K562 (cell line): ENCODE measurements at regions not wholly inside any gene's neighbourhood (a gene's known extent, or its start where the extent isn't known, plus 50 kb on each side); places are given as distances from the start of the nearest gene placed in this dataset.

ENCODE experiments used
- ATAC-seq: fragments of 200-7000 bp; cut with Tn5 transposase; 3 replicates; pipeline ENCODE4 v1.9.1; 2020; ENCODE audit warnings: moderate library complexity
- BruUV-seq: library from RNA; stranded (reverse); fragments of 400-500 nt; replicated peaks from 2 replicates; lab custom pipeline; 2021; lab: Mats Ljungman, UMichigan
- CTCF ChIA-PET: fragments of 300-600 bp; formaldehyde crosslinking; extraction: SDS; loops from one replicate; lab custom pipeline; 2021; ENCODE audit warnings: low intra/inter-chr PET ratio; lab: Yijun Ruan, JAX
- POLR2A ChIA-PET: fragments of 300-600, 350-650 bp; sonication (Branson Sonifier 250); formaldehyde crosslinking; extraction: SDS; loops from one replicate; lab custom pipeline; 2021; ENCODE audit warnings: antibody characterized with exemption, inconsistent platforms; lab: Yijun Ruan, JAX
- DNase-seq, 4 experiments: peaks; one replicate each; pipeline versions ENCODE4 v3.0.0 to v3.0.0-alpha.2; 2011 to 2018; ENCODE audit warnings: low spot score in 3 of 4, mixed read lengths in 3 of 4; ENCODE audit errors: extremely low read depth in 1 of 4
- FAIRE-seq: peaks from 2 replicates; lab custom pipeline; 2011; peaks lifted over from hg19 to GRCh38; lab: Jason Lieb, UNC
- H2AFZ ChIP-seq: 2 replicates; pipeline ENCODE4 v1.6.0; 2011; ENCODE audit warnings: low read depth, low read length, control low read depth, inconsistent platforms
- H3K27ac ChIP-seq: fragments of 200-600 bp; 3 replicates; pipeline ENCODE4 v1.8.0; 2011; ENCODE audit warnings: low read depth, mild to moderate bottlenecking, control low read depth, inconsistent platforms, low read length, moderate library complexity, mixed read lengths; ENCODE audit errors: extremely low read depth
- H3K27me3 ChIP-seq, 2 experiments: fragments of 300-600 bp in 1 of 2; 2 replicates in 1 of 2; 3 replicates in 1 of 2; pipeline versions ENCODE4 v1.6.0 to v1.8.0; 2011; ENCODE audit warnings: inconsistent platforms in 2 of 2, low read length in 2 of 2, mild to moderate bottlenecking in 1 of 2, mixed read lengths in 1 of 2, moderate library complexity in 1 of 2; ENCODE audit not compliant: control insufficient read depth in 2 of 2, insufficient read depth in 2 of 2
- H3K36me3 ChIP-seq: fragments of 300-600 bp; 3 replicates; pipeline ENCODE4 v1.8.0; 2011; ENCODE audit warnings: mild to moderate bottlenecking, low read length, inconsistent platforms; ENCODE audit not compliant: control insufficient read depth, insufficient read depth
- H3K4me1 ChIP-seq, 2 experiments: fragments of 200-600 bp in 1 of 2; replicated peaks in 1 of 2; 2 replicates in 1 of 2; 3 replicates in 1 of 2; pipeline versions ENCODE4 v1.5.1 to v1.8.0; 2011; ENCODE audit warnings: inconsistent platforms in 2 of 2, low read length in 2 of 2, mild to moderate bottlenecking in 1 of 2, mixed read lengths in 1 of 2, moderate library complexity in 1 of 2; ENCODE audit not compliant: control insufficient read depth in 2 of 2, insufficient read depth in 2 of 2
- H3K4me2 ChIP-seq: 2 replicates; pipeline ENCODE4 v1.6.1; 2011; ENCODE audit warnings: low read length, control low read depth, inconsistent platforms, mixed read lengths; ENCODE audit not compliant: insufficient read depth
- H3K4me3 ChIP-seq: fragments of 200-600 bp; sonication (generic), shearing (Covaris generic); 2 replicates; pipeline ENCODE4 v1.5.1; 2016; ENCODE audit warnings: control low read depth, inconsistent platforms
- H3K79me2 ChIP-seq: fragments of 200-600 bp; 3 replicates; pipeline ENCODE4 v1.8.0; 2011; ENCODE audit warnings: low read length, inconsistent platforms; ENCODE audit not compliant: control insufficient read depth, insufficient read depth
- H3K9ac ChIP-seq, 2 experiments: 2 replicates each; pipeline versions ENCODE4 v1.6.0 to v1.6.1; 2011; ENCODE audit warnings: low read depth in 2 of 2, low read length in 2 of 2, control low read depth in 1 of 2, inconsistent platforms in 1 of 2, mild to moderate bottlenecking in 1 of 2, mixed read lengths in 1 of 2; ENCODE audit not compliant: insufficient read depth in 1 of 2
- H3K9me1 ChIP-seq: one replicate; pipeline ENCODE4 v1.6.0; 2011; ENCODE audit warnings: inconsistent platforms, mild to moderate bottlenecking, low read length, moderate library complexity; ENCODE audit not compliant: control insufficient read depth, insufficient read depth
- H3K9me3 ChIP-seq: replicated peaks from 2 replicates; pipeline ENCODE4 v1.5.1; 2011; ENCODE audit warnings: low read depth, low read length, inconsistent platforms; ENCODE audit not compliant: control insufficient read depth, insufficient read depth
- H4K20me1 ChIP-seq: replicated peaks from 2 replicates; pipeline ENCODE4 v1.6.1; 2011; ENCODE audit warnings: low read length, inconsistent platforms, mixed read lengths; ENCODE audit not compliant: control insufficient read depth, insufficient read depth
- EZH2 ChIP-seq: IDR thresholded peaks from 2 replicates; pipeline ENCODE4 v1.6.1; 2012; ENCODE audit warnings: low read depth, mild to moderate bottlenecking, inconsistent platforms, low read length, borderline replicate concordance
- NR2F6 ChIP-seq: fragments of 450-650 bp; formaldehyde crosslinking; IDR thresholded peaks from 2 replicates; pipeline ENCODE4 v1.4.0; 2020; ENCODE audit warnings: mild to moderate bottlenecking
- RHOXF2B ChIP-seq: fragments of 250-450 bp; sonication (Bioruptor Pico); conservative IDR thresholded peaks from 2 replicates; pipeline ENCODE4 v1.5.1; 2021
- ZBTB7A ChIP-seq: IDR thresholded peaks from 2 replicates; pipeline ENCODE4 v1.6.1; 2011; ENCODE audit warnings: low read depth, mild to moderate bottlenecking, low read length, moderate library complexity, borderline replicate concordance; ENCODE audit not compliant: control insufficient read depth
- ZNF217 ChIP-seq: sonication (generic); formaldehyde crosslinking; IDR thresholded peaks from 2 replicates; pipeline ENCODE4 v1.8.0; 2022; ENCODE audit warnings: mild to moderate bottlenecking, missing genetic modification reagents
- ZNF644 ChIP-seq: fragments of 200-800 bp; sonication (Bioruptor generic); IDR thresholded peaks from 2 replicates; pipeline ENCODE4 v1.6.1; 2016; ENCODE audit warnings: low read depth, missing genetic modification characterization, missing compliant biosample characterization
- ZNF830 ChIP-seq: fragments of 250-450 bp; sonication (Bioruptor Pico); IDR thresholded peaks from 2 replicates; pipeline ENCODE4 v1.5.0; 2021; ENCODE audit warnings: mild to moderate bottlenecking
- WGBS: fragments of 100-300 bp; shearing (Covaris generic); methylation state at CpG from one replicate; pipeline ENCODE4 v1.1.6; 2016; ENCODE audit warnings: low coverage, mixed read lengths; ENCODE audit not compliant: insufficient coverage; ENCODE audit errors: missing lambda C conversion rate; 5-methylcytosine and 5-hydroxymethylcytosine counted together
- in situ Hi-C: fragments of 300-500 bp; cut with MboI; formaldehyde crosslinking; loops from 4 replicates; pipeline ENCODE4 v1.15.0; 2018; ENCODE audit warnings: inconsistent platforms, mixed read lengths
- intact Hi-C: fragments of 100-400 bp; cut with micrococcal nuclease; formaldehyde crosslinking; loops from 2 replicates; pipeline ENCODE4 v1.14.2; 2022
- TF ChIP-seq, protein P1 (sequence below): IDR thresholded peaks from 2 replicates; pipeline ENCODE4 v1.6.1; 2011; ENCODE audit warnings: borderline replicate concordance, low read depth, mild to moderate bottlenecking, moderate library complexity, low read length; ENCODE audit not compliant: insufficient read depth, poor library complexity, severe bottlenecking
- TF ChIP-seq, protein P2 (sequence below): sonication (generic); formaldehyde crosslinking; IDR thresholded peaks from 2 replicates; pipeline ENCODE4 v1.8.0; 2022; ENCODE audit warnings: mild to moderate bottlenecking, low read depth, missing genetic modification reagents

DNA sequence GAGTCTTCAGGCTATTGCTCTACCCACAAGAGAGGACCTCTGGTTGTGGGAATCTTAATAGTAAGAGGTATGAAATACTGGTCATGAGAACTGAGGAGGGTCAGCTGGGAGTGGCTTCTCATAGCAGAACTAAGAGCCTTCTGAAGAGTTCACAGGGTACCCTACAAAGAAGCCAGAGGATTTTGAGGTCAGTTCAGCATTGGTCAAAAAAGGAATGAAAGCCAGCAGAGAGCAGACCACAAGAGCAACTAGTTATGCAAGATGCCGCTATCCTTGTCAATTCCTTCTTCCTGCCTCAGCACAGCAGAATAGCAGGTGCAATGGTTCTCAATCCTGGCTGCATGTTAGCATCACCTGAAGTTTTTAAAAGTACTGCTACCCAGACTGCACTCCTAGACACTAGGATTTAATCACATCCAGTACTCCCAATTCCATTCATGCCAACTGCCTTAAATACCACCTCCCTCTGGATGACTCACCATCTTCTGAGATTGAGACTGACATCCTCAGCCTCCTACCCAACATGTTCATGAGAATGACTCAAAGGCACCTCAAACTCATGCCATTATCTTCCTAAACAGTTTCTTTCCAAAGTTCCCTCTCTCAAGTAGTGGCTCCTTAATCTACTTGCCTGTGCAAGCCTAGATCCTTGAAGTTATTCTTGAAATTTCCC, 81.0 kb upstream of the RBMS1 start (continued):
- TF ChIP-seq ZNF830: no peak

DNA sequence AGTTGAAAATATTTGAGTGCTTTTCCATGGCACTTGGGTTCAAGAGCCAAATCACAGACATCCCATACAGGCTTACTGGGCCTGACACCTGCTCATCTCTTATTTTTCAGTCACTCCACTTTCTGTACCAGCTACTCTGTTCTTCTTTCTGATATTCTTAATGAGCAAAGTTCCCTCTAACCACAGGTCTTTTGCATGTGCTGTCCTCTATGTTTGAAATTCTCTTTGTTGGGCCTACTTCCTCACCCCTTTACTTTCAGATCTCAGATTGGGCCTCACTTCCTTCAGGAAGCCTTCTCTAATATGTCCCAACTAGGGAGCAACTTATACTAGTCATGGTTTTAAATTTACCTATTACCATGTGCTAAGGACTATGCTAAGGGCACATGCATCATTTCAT, 81.8 kb upstream of the RBMS1 start:
- H3K4me1 ChIP-seq: no peaks in the 10 kb centered on the region
- H4K20me1 ChIP-seq: no peaks in the 10 kb centered on the region
- peaks cover 2% of the 10 kb centered on the region for H3K9me3 ChIP-seq
- DNase-seq: no peak
- no peak for ATAC-seq
- H3K4me2 ChIP-seq: no peak overlapping the region
- POLR2A ChIA-PET: no interaction called here
- H3K36me3 ChIP-seq: no peaks in the 10 kb centered on the region
- no peaks in the 10 kb centered on the region for H3K79me2 ChIP-seq
- no peak overlapping the region for H3K9ac ChIP-seq
- in situ Hi-C loops (no loop called here), intact Hi-C loops (no loop called here)
- no peak for FAIRE-seq
- no peaks in the 10 kb centered on the region for H3K9me1 ChIP-seq
- TF ChIP-seq EZH2: no peak
- no peak overlapping the region for H3K27ac ChIP-seq
- no peaks in the 10 kb centered on the region for H3K27me3 ChIP-seq
- CTCF ChIA-PET: no interaction called here
- no TSS peak for BruUV-seq
- no peak overlapping the region for H3K4me3 ChIP-seq
- no peak overlapping the region for H2AFZ ChIP-seq

DNA sequence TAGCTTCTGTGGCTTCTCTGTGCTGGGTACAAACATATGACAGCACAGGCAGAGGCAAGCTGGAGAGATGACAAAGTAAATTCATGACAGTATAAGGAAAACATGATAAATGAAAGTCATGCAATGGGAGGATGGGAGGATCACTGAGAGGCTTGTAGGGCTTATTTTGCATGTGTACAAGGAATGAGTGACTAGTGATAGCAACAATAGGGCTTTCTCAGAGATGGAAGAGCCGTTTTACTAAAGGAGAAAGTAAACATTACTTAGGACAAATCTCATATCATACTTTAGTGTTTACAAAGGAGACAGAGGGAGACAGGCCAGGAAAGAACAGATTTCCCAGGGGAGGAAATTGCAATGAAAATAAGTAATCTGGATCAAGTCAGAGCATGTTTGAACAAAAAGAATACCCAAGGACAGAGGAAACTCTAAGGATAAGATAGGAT, 82.5 kb upstream of the RBMS1 start:
- no peaks in the 10 kb centered on the region for H3K79me2 ChIP-seq
- CTCF ChIA-PET: no interaction called here
- 0% methylated on average over 1 of the region's 1 CpG for WGBS
- H4K20me1 ChIP-seq: no peaks in the 10 kb centered on the region
- DNase-seq (no peak), FAIRE-seq (no peak), ATAC-seq (no peak)
- intact Hi-C loops: no loop called here
- H3K9me1 ChIP-seq: no peaks in the 10 kb centered on the region
- BruUV-seq: no TSS peak
- H2AFZ ChIP-seq: no peak overlapping the region
- POLR2A ChIA-PET: no interaction called here
- no peak overlapping the region for H3K9ac ChIP-seq
- H3K36me3 ChIP-seq: no peaks in the 10 kb centered on the region
- no peak overlapping the region for H3K4me3 ChIP-seq
- no peaks in the 10 kb centered on the region for H3K27me3 ChIP-seq
- H3K27ac ChIP-seq: no peak overlapping the region
- in situ Hi-C loops: no loop called here
- no peaks in the 10 kb centered on the region for H3K4me1 ChIP-seq
- peaks cover 3% of the 10 kb centered on the region for H3K9me3 ChIP-seq
- H3K4me2 ChIP-seq: no peak overlapping the region
- TF ChIP-seq, protein P1, sequence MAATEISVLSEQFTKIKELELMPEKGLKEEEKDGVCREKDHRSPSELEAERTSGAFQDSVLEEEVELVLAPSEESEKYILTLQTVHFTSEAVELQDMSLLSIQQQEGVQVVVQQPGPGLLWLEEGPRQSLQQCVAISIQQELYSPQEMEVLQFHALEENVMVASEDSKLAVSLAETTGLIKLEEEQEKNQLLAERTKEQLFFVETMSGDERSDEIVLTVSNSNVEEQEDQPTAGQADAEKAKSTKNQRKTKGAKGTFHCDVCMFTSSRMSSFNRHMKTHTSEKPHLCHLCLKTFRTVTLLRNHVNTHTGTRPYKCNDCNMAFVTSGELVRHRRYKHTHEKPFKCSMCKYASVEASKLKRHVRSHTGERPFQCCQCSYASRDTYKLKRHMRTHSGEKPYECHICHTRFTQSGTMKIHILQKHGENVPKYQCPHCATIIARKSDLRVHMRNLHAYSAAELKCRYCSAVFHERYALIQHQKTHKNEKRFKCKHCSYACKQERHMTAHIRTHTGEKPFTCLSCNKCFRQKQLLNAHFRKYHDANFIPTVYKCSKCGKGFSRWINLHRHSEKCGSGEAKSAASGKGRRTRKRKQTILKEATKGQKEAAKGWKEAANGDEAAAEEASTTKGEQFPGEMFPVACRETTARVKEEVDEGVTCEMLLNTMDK: no peak
- TF ChIP-seq ZNF644 (no peak), NR2F6 (no peak), ZNF217 (CRISPR knock-in tag) (no peak), ZBTB7A (no peak), RHOXF2B (no peak)
- TF ChIP-seq, protein P2, sequence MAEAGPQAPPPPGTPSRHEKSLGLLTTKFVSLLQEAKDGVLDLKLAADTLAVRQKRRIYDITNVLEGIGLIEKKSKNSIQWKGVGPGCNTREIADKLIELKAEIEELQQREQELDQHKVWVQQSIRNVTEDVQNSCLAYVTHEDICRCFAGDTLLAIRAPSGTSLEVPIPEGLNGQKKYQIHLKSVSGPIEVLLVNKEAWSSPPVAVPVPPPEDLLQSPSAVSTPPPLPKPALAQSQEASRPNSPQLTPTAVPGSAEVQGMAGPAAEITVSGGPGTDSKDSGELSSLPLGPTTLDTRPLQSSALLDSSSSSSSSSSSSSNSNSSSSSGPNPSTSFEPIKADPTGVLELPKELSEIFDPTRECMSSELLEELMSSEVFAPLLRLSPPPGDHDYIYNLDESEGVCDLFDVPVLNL (CRISPR knock-in tag): no peak
